NCI-H2171 (cell line): ENCODE measurements at regions not wholly inside any gene's neighbourhood (a gene's known extent, or its start where the extent isn't known, plus 50 kb on each side); places are given as distances from the start of the nearest gene placed in this dataset.
A peak's percentile ranks its signal among the peaks of the same experiment; 100 is the strongest.

Source experiments
- DNase-seq: peaks from one replicate; lab custom pipeline; 2025; lab: John Stamatoyannopoulos, UW

DNA sequence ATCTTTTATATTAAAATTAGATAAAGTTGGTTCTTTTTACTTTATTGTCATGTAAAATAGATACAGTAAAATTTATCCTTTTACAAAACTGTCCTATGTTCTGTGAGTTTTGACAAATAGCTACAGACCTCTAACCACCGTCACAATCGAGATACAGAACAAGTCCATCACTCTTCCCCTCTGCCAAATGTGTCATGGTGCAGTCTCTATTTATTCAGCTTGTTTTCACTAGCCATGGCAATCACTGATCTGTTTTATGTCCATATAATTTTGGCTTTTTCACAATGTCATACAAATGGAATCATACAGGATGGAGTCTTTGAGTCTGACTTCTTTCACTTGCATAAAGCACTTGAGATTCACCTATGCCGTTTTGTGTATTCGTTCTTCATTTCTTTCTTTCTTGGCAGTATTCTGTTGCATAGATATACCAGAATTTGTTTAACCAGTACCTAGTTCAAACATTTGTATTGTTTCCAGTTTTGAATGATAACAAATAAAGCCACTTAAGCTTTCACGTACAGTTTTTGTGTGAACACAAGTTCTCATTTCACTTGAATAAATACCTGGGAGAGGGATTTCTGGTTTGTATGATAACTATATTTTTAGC lies 273.2 kb upstream of the MPDZ start:
- no peak for DNase-seq

- DNase-seq, result peak; percentile 35
Observed at GRCh38 chr9:13550519-13550918, 271.0 kb upstream of the MPDZ start.

DNA sequence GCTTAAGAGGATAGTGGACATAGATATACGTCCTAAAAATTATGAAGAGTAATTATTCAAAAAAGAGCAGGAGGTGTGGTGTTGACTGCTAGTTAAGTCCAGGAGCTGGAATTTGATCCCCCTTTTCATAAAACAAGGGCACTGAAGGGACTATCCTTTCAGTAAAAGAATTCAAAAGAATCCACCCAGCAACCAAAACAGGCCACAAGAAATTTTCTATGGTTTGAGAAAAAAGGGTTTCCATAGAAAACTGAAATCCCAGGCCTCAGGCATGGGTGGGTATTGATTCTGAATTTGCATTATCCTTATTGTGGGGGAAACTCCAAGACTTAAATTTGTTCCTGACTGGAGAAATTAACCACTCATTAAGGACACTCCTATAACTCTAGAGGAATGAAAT lies 269.0 kb upstream of the MPDZ start:
- DNase-seq, result no peak

GRCh38 chr9:13535141-13535540 lies 255.6 kb upstream of the MPDZ start:
- DNase-seq, result no peak

- no peak for DNase-seq
Observed at GRCh38 chr9:13534006-13534405, 254.5 kb upstream of the MPDZ start.

GRCh38 chr9:13532407-13532806 lies 252.9 kb upstream of the MPDZ start:
- no peak for DNase-seq

- DNase-seq, result peak; percentile 21
Observed at GRCh38 chr9:13529321-13530104, 250.0 kb upstream of the MPDZ start.

- no peak for DNase-seq
Observed at GRCh38 chr9:13524245-13524644, 244.8 kb upstream of the MPDZ start.

DNA sequence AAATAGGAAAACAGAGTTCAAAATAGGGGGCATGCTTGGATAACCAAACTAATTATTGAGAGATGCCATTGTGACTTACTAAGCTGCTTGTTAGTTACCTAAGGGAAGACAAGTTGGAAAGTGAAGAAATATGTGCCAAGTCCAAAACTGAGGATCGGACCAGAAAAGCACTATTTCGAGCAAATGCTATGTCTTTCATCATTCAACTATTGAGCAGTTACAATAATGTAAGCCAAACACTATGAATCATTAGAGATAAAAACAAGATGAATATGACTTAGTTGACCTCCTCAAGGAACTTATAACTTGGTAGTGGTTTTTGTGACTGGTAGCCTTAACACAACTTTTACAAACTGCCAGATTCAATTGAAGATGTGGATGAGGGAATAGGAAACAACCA lies 240.6 kb upstream of the MPDZ start:
- no peak for DNase-seq

GRCh38 chr9:13513716-13514444 lies 234.4 kb upstream of the MPDZ start:
- no peak for DNase-seq

GRCh38 chr9:13513286-13513685 lies 233.8 kb upstream of the MPDZ start:
- no peak for DNase-seq

DNA sequence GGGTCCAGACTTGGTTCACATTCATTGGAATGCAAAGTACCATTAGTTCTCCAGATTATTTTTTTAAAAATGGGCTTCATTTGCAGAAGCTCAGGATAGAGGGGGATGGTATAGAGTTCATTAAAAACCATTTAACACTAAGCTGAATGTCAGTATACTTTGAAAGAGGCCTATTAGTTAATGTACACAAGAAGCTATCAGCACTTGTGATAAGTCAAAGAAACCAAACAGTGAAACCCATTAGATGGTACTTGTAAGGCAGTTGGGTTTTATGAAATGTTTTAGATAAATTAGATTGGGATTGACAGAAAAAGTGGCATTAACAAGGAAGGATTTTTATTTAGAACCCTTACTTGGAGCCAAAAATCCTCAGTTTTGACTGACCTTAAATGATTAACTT lies 229.2 kb upstream of the MPDZ start:
- DNase-seq, result no peak

GRCh38 chr9:13508086-13508485 lies 228.6 kb upstream of the MPDZ start:
- no peak for DNase-seq

- DNase-seq, result no peak
Observed at GRCh38 chr9:13505797-13506196, 226.3 kb upstream of the MPDZ start.

DNA sequence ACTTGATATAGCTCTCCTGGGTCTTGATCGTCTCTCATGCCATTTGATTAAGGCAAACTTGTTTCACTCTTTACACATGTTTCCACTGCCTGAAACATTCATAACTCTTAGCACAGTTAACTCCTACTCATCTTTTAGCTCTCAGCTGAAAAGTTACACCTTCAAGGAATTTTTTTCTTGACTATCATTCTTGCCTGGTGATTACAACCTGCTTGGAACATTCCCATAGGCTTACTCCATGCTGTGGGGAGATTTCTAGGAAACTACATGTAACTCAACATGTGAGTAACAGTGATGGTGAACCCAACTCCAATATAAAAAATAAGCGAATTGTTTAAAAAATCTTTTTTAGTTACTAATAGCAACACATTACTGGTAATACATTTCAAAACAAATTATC lies 224.1 kb upstream of the MPDZ start:
- DNase-seq, result no peak

GRCh38 chr9:13502484-13502883 lies 223.0 kb upstream of the MPDZ start:
- no peak for DNase-seq

DNA sequence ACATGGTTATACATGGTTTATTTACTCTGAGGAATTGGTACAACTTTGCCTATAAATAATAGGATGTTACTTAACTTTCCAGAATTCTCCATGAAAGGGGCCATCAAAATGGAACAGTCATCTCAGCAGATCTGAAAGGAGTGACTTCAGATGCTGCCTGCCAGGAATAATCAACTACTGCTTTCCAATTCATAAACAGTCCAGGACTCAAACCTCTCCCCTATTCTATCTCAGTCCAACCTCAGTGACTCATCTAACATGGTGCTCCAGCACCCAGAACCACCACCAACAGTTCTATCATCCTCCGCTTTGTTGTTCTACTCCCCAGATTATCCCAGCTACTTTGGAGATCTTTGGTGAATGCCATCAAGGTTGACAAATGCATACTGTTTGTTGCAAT lies 221.5 kb upstream of the MPDZ start:
- DNase-seq, result no peak

- DNase-seq, result no peak
Observed at GRCh38 chr9:13500034-13500433, 220.5 kb upstream of the MPDZ start.

DNA sequence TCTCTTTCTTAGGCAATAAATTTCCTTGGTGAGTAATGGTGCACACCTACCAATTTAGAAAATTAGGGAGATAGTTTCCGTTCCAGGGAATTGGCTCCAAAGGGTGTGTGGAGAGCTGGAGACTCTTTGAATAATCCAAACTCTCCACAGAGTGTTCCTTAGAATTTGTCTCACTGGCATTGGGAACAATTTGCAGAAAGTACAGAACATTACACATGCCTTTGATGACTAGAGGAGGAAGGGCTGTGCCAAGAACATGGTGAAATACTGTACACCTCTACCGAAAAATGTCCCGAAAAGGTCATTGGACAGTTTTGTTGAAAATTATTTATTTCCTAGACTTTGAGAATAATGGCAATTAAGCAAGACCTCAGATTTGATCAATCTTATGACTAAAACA lies 214.2 kb upstream of the MPDZ start:
- no peak for DNase-seq

- DNase-seq, result no peak
Observed at GRCh38 chr9:13491493-13492424, 212.3 kb upstream of the MPDZ start.

- DNase-seq, result no peak
Observed at GRCh38 chr9:13491138-13491492, 211.6 kb upstream of the MPDZ start.

DNA sequence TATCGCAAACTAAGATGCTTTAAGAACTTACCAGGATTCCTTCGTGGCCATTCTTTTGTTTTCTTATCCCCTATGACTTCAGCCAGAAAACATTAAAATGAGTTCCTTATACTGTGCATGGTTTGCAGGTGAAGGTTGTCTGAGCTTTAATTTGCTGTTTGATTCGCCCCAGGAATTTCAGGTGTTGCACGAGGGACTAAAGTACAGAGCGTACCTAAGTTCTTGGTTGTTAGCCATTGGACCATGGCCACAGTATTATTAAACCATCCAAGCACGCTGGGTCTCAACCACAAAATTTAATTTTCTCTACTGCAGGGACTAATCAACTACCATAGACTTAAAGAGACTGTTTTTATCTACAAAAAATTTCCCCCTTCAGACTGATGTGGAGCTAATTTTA lies 208.4 kb upstream of the MPDZ start:
- DNase-seq, result no peak
